Neural progenitor cell (in vitro differentiated cells): ENCODE measurements at regions not wholly inside any gene's neighbourhood (a gene's known extent, or its start where the extent isn't known, plus 50 kb on each side); places are given as distances from the start of the nearest gene placed in this dataset.

Experiments used
- DNase-seq: peaks from one replicate; pipeline ENCODE4 v3.0.0-alpha.2; 2016; ENCODE audit warnings: low spot score
- H2AFZ ChIP-seq: fragments of 200-600 bp; sonication (generic); replicated peaks from 2 replicates; pipeline ENCODE4 v1.6.1; 2016; ENCODE audit warnings: antibody characterized with exemption
- H3F3A ChIP-seq: fragments of 200-600 bp; sonication (generic); 2 replicates; pipeline ENCODE4 v1.6.1; 2016; ENCODE audit warnings: antibody characterized with exemption, low read depth
- H3K27ac ChIP-seq: fragments of 200-600 bp; sonication (generic); 2 replicates; pipeline ENCODE4 v1.5.1; 2016; ENCODE audit warnings: mild to moderate bottlenecking
- H3K27me3 ChIP-seq: fragments of 200-600 bp; sonication (generic); 2 replicates; pipeline ENCODE4 v1.6.1; 2016; ENCODE audit warnings: mild to moderate bottlenecking, moderate library complexity
- H3K36me3 ChIP-seq: fragments of 200-600 bp; sonication (generic); 2 replicates; pipeline ENCODE4 v1.5.1; 2016
- H3K4me1 ChIP-seq: fragments of 200-600 bp; sonication (generic); 2 replicates; pipeline ENCODE4 v1.6.1; 2016; ENCODE audit warnings: mixed run types
- H3K4me2 ChIP-seq: fragments of 200-600 bp; sonication (generic); 2 replicates; pipeline ENCODE4 v1.6.1; 2016
- H3K4me3 ChIP-seq: fragments of 200-600 bp; sonication (generic); 2 replicates; pipeline ENCODE4 v1.5.1; 2016
- H3K79me2 ChIP-seq: fragments of 200-600 bp; sonication (generic); 2 replicates; pipeline ENCODE4 v1.6.1; 2016; ENCODE audit warnings: low read depth
- H3K9ac ChIP-seq: fragments of 200-600 bp; sonication (generic); 2 replicates; pipeline ENCODE4 v1.6.1; 2016
- H3K9me3 ChIP-seq: fragments of 200-600 bp; sonication (generic); 2 replicates; pipeline ENCODE4 v1.5.1; 2016; ENCODE audit warnings: low read depth
- H4K20me1 ChIP-seq: fragments of 200-600 bp; sonication (generic); 2 replicates; pipeline ENCODE4 v1.6.1; 2016; ENCODE audit warnings: low read depth
- H3K27ac Mint-ChIP-seq: 3 replicates; pipeline ENCODE4 v1.8.0; 2021; ENCODE audit warnings: mixed read lengths
- H3K27me3 Mint-ChIP-seq: 2 replicates; pipeline ENCODE4 v1.8.0; 2022; ENCODE audit warnings: low read depth, mild to moderate bottlenecking, inconsistent platforms, moderate library complexity, mixed read lengths; ENCODE audit not compliant: insufficient read depth
- H3K36me3 Mint-ChIP-seq: 3 replicates; pipeline ENCODE4 v1.8.0; 2021; ENCODE audit warnings: mixed read lengths
- H3K4me1 Mint-ChIP-seq: 3 replicates; pipeline ENCODE4 v1.8.0; 2021; ENCODE audit warnings: mixed read lengths
- H3K4me3 Mint-ChIP-seq: 3 replicates; pipeline ENCODE4 v1.8.0; 2021; ENCODE audit warnings: mild to moderate bottlenecking, moderate library complexity, mixed read lengths
- H3K9me3 Mint-ChIP-seq: 3 replicates; pipeline ENCODE4 v1.8.0; 2020; ENCODE audit warnings: mixed read lengths
- CTCF ChIP-seq: fragments of 200-600 bp; sonication (generic); IDR thresholded peaks from 2 replicates; pipeline ENCODE4 v1.5.1; 2017; ENCODE audit warnings: antibody characterized with exemption, mild to moderate bottlenecking
- EZH2 ChIP-seq: fragments of 200-600 bp; sonication (generic); IDR thresholded peaks from 2 replicates; pipeline ENCODE4 v1.6.1; 2017; ENCODE audit warnings: antibody characterized with exemption, mild to moderate bottlenecking, moderate library complexity
- EZH2phosphoT487 ChIP-seq: fragments of 200-600 bp; sonication (generic); IDR thresholded peaks from 2 replicates; pipeline ENCODE4 v1.6.1; 2017; ENCODE audit warnings: antibody characterized with exemption

DNA sequence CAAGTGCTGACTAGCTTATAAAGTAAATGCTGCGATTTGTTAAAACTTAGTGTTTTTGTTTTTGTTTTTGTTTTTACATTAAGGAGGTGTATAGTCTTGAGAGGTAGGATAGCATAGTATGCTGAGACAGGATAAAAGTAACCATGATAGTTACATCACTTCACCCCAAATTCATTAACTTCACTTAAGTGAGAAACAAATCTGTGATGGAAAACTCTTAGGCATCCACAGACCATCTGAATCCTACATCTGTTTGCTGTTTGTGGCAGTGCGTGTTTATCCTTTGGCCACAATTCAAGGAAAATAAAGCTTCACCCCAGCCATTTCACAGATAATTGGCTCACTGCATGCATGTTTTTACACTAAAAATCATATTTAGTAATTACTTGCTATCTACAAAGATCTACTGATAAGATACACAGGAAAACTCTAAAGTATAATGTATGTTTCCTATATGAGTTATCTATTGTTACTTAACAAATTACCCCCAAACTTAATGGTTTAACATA is 82.0 kb downstream of the ZNF622 start:
- Histone ChIP-seq H3K4me3 (no peak overlapping the region), H2AFZ (no peak overlapping the region), H3K79me2 (no peaks in the 10 kb centered on the region), H3K27ac (no peak overlapping the region), H3K4me2 (no peak overlapping the region), H4K20me1 (no peaks in the 10 kb centered on the region), H3K27me3 (no peaks in the 10 kb centered on the region), H3K9me3 (no peaks in the 10 kb centered on the region), H3K9ac (no peak overlapping the region), H3K4me1 (no peaks in the 10 kb centered on the region), H3K36me3 (no peaks in the 10 kb centered on the region), H3F3A (no peaks in the 10 kb centered on the region)
- no peak for TF ChIP-seq EZH2
- no peak for TF ChIP-seq CTCF
- Mint-ChIP-seq H3K36me3 (no peaks in the 10 kb centered on the region), H3K4me3 (no peak overlapping the region), H3K4me1 (no peaks in the 10 kb centered on the region), H3K27ac (no peak overlapping the region), H3K27me3 (no peaks in the 10 kb centered on the region), H3K9me3 (no peaks in the 10 kb centered on the region)
- no peak for DNase-seq

- Histone ChIP-seq H3K4me3 (no peak overlapping the region), H3K4me1 (no peaks in the 10 kb centered on the region), H3K9me3 (no peaks in the 10 kb centered on the region), H3K9ac (no peak overlapping the region), H3K27me3 (no peaks in the 10 kb centered on the region), H3K4me2 (no peak overlapping the region), H3F3A (no peaks in the 10 kb centered on the region), H3K36me3 (no peaks in the 10 kb centered on the region), H3K79me2 (no peaks in the 10 kb centered on the region), H2AFZ (no peak overlapping the region), H4K20me1 (no peaks in the 10 kb centered on the region), H3K27ac (no peak overlapping the region)
- Mint-ChIP-seq H3K36me3 (no peaks in the 10 kb centered on the region), H3K27me3 (peaks cover 2% of the 10 kb centered on the region), H3K9me3 (no peaks in the 10 kb centered on the region), H3K27ac (no peak overlapping the region), H3K4me3 (no peak overlapping the region), H3K4me1 (peaks cover 1% of the 10 kb centered on the region)
- TF ChIP-seq EZH2phosphoT487 (no peak), EZH2 (no peak), CTCF (no peak)
- DNase-seq: no peak
Observed at GRCh38 chr5:16382047-16382446, 83.6 kb downstream of the ZNF622 start.

DNA sequence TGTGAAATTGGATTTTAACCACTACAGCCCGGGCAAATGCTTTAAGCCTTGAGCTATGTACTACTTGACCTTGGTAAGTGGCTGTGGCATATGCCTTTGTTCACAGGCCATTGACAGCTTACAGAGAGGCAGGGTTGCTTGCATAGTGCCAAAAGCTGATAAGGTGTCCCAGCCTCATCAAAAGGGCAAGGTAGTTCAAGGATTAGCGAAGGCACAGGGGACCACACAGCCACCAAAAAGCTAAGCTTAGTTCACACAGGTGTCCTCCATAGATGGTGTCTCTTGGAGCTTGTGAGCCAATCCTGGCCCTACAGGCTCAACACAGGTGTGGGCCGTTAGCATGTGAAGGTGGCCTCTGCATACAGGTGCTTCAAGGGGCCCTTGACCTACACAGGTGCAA is 86.8 kb downstream of the ZNF622 start:
- Histone ChIP-seq H3K9me3 (no peaks in the 10 kb centered on the region), H3K79me2 (no peaks in the 10 kb centered on the region), H3K36me3 (no peaks in the 10 kb centered on the region), H3K9ac (no peak overlapping the region), H2AFZ (no peak overlapping the region), H4K20me1 (no peaks in the 10 kb centered on the region), H3K27me3 (no peaks in the 10 kb centered on the region), H3K27ac (no peak overlapping the region), H3K4me1 (no peaks in the 10 kb centered on the region), H3K4me3 (no peak overlapping the region), H3K4me2 (no peak overlapping the region), H3F3A (no peaks in the 10 kb centered on the region)
- TF ChIP-seq EZH2phosphoT487 (no peak), EZH2 (no peak), CTCF (no peak)
- H3K4me3 Mint-ChIP-seq: no peak overlapping the region
- DNase-seq: no peak
- no peaks in the 10 kb centered on the region for H3K36me3 Mint-ChIP-seq
- peaks cover 11% of the 10 kb centered on the region for H3K27me3 Mint-ChIP-seq
- no peak overlapping the region for H3K27ac Mint-ChIP-seq
- H3K9me3 Mint-ChIP-seq: no peaks in the 10 kb centered on the region
- H3K4me1 Mint-ChIP-seq: peaks cover 4% of the 10 kb centered on the region

DNA sequence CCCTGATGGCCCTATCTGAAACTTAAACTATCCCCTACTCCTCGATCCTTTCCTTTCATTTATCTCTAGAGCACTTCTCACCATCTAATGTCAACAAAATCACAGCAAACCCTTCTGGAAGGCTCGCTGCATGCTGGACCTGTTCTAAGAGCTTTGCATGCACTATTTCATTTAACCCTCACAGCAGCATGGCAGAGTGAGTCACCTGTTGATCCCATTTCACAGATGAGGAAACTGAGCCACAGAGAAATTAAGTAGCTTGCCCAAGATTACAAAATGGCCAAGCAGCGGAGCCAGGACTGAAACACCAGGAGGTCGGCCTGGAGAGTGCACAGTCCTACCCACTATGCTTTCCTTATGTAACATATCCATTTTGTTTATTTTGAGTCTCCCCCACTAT is 93.1 kb downstream of the ZNF622 start:
- no peaks in the 10 kb centered on the region for H3K9me3 ChIP-seq
- no peaks in the 10 kb centered on the region for H3F3A ChIP-seq
- no peak overlapping the region for H3K9ac ChIP-seq
- H3K4me3 ChIP-seq: no peak overlapping the region
- Mint-ChIP-seq H3K9me3 (no peaks in the 10 kb centered on the region), H3K4me1 (peaks cover 4% of the 10 kb centered on the region), H3K27ac (no peak overlapping the region), H3K27me3 (peaks cover 12% of the 10 kb centered on the region), H3K36me3 (no peaks in the 10 kb centered on the region), H3K4me3 (no peak overlapping the region)
- H3K27ac ChIP-seq: no peak overlapping the region
- H3K27me3 ChIP-seq: no peaks in the 10 kb centered on the region
- no peaks in the 10 kb centered on the region for H3K36me3 ChIP-seq
- no peak for DNase-seq
- H3K79me2 ChIP-seq: no peaks in the 10 kb centered on the region
- TF ChIP-seq CTCF (no peak), EZH2 (no peak), EZH2phosphoT487 (no peak)
- no peaks in the 10 kb centered on the region for H3K4me1 ChIP-seq
- H4K20me1 ChIP-seq: no peaks in the 10 kb centered on the region
- no peak overlapping the region for H3K4me2 ChIP-seq
- no peak overlapping the region for H2AFZ ChIP-seq
